ENCODE measurements at regions not wholly inside any gene's neighbourhood (a gene's known extent, or its start where the extent isn't known, plus 50 kb on each side); places are given as distances from the start of the nearest gene placed in this dataset.

DNA sequence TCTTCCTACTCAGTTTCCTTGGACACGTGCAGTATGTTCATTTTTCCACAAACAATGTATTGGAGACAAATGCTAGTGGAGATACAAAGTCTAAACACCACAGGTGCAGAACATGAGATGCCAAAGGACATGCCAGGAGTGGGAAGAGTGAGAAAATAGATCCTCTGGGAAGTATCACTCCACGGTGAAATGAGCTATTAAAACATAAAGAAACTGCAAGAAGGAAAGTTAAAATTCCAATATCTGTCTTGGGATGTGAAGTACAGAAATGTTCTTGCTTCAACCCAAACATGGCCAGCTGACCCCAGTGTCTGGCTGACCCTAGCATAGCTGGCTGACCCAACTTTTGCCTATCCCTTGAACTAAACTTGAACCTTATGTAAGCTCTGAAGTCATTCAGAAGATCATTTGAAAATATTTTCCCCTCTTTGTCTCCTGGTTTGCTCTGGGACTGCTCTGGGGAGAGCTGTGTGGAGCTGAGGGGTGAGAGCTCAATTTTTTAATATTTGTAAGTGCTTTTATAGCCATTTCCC, 59.5 kb downstream of the FZD1 start:
- DNase-seq = no peak

DNA sequence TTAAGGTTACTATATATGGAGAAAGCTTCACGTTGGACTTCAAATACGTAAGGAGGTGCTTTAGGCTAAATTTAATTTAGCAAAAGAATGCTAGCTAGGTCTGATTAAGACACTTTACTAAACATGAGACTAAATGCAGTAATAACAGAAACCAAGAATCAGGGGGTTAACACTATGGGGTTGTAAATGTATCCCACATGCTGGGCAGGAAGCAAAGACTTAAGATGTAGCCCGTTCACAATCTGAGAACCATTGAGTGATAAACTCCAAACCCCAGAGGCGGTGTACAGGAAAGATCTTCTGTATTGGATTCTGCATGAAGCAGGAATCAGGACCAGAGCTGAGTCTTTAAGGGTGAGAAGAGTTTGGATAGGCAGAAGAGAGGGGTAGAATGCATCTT, 60.4 kb downstream of the FZD1 start:
- no peak for DNase-seq

DNA sequence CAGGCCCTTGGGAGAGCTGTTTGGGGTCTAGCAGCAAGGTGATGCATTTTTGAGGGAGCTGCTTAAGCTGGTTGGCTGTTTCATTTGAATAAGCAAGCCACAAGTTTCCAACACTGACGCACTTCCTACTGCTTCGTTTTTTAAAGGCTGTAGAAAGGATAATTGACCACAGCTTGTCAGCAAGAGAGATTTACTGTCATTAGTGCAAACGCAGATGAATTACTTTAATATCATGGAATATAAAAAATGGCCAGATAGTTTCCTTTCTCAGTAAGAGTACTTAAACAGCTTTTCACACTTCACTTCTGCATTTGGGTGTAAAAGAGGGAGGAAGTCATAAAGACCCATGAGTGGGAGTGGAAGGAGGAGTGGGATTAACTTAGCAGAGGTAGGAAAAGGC, 61.5 kb downstream of the FZD1 start:
- DNase-seq = no peak

DNA sequence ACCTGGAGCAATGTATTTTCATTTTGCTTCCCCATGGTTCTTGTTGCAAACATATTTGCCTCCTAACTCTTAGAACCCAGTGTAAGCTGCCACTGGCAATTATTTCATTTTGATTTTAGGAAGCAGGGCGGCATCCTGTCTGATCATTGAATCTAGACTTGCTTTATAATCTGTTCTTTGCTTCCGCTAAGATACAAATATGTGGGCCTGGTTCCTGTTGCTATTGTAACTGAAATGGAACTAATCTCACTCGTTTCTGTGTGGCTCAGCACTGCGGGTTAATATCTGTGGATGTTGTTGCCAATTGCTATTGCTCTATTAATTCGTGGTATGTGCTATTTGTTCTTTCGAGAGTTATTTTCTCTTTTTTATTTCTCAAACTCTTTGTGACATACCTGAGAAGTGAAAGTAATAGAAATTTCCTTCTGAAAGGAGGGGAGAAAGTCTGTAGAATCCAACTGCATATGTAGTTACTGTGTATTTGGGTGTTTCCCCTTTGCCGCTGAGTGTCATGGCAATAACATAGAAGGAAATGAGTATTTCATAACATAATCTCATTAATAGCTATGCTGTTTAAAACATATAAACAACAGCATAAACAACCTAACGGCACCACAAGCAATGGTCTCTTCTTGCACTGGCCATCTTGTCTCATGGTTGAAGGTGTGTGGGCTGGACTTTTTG, 62.4 kb downstream of the FZD1 start:
- DNase-seq = no peak

DNA sequence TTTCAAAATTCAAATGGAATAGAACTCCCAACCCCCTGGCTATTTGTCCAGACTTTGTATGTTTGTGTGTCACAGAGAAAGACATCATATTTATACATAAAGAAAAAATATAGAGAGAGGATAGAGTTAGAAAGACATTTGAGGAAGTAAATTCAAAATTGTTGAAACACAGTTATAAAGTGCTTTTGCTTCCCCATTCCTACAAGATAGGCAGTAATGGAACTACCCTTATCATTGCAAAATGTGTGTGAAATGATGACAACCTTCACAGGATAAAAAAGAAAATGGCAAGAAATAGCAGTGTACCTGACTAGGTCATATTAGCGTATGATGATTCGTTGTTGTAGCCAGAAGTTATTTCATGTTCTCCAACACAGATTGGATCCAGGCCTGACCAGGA, 63.1 kb downstream of the FZD1 start:
- DNase-seq = no peak

DNA sequence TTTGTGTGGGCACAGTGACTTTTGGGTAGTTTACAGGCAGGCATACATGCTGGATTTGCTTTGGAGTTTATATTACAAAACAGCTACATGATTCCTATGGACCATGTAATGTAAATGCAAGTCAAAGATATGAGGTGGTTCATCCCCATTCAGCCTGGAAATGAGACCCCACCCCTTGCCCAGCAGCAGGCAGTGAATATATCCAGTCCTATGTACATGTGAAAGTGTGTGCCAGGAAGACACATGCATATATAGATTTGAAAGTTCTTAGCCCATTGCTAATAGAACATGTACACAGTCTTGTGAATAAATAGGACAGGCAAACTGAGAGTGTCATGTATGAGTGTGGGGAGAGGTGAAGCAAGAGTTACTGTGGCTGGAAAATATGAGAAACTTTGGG, 65.3 kb downstream of the FZD1 start:
- no peak for DNase-seq

DNA sequence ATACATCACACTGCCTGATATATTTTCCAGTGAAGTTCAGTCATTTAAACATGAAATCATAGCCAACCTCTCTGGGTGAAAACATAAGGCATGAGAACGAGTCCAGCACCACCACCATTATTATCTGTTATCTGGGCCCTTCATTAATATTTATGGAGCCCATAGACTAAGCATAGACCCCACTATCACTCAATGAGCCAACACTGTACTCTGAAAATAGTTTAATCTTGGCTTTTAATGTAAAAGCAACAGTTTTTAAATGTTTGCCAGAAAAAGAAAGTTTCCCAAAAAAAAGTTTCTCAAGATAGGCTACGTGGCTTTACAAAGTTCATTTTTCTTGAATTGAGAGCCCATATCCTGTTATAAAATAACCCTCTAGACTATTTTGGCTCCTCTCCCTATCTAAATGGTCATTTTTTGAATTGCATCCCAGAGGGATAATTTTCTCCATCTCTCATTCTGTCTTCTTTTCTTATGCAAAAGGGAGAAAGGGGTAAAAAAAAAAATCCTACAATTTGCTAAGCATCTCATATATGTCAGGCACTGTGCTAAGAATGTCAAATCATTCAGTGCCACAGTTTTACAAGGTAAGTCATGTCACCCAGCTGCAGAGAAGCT, 66.1 kb downstream of the FZD1 start:
- DNase-seq = no peak

DNA sequence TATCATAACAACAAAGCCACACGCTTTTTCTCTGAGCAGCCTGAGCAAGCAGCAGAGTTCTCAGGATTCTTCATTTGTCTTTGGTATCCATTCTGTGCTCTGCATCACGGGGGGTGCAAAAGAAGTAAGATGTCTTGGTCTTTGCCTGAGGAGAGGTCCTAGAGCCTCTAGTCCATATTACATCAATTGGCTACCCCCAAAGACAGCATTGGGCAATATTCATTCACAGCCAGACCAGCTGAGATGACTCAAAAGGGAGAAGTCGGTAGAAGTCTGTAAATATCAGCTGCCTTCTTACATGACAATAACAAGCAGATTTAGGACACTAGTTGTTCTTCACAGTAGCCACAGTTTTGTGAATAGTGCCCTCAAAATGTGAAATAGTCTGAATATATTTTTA, 66.6 kb downstream of the FZD1 start:
- no peak for DNase-seq

DNA sequence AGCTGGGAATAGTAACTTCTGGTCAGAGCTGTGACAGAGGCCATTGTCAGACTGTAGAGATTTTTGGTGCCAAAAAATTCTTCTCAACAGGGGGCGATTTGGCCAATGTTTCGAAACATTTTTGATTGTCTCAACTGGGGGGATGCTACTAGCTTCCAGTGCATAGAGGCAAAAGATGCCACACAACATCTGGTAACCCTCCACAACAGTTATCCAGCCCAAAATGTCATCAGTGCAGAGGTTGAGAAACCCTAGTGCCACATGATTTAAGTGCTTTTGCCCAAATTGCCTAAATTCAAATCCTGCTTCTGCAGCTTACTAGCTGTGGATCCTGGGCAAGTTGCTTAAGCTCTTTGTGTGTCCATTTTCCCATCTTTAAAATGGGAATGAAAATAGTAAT, 71.9 kb downstream of the FZD1 start:
- DNase-seq = no peak

DNA sequence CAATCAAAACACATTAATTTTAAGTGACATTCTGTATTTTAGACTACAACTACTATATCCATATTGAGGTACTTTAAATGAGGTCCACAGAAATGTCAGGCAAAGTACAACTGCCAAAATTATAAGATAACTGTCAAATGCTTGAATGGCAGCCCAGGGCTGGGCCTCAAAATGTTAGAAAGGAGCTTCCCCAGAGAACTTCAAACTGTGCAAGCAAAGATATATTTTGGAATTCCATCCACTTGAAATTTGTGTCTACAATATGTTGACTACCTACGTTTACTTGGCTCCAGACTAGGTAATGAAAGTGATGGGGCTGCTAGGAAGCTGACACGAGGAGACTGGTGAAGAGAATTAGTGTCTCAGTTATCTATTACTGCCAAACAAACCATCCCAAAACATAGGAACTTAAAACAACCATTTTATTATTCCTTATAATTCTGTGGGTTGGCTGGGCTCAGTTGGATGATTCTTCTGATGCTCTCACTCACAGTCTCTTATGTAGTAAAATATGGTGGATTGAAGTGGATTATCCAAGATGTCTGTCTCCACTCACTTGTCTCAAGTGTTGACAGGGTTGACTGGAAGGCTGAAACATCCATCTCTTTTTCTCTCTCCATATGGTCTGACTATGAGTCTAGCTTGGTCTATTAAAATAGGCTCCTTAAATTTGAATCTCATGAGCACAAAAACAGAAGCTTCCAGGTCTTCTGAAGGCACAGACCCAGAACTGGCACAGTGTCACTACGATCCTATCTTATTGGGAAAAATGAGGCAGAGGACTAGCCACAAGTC, 74.2 kb downstream of the FZD1 start:
- DNase-seq = no peak

DNA sequence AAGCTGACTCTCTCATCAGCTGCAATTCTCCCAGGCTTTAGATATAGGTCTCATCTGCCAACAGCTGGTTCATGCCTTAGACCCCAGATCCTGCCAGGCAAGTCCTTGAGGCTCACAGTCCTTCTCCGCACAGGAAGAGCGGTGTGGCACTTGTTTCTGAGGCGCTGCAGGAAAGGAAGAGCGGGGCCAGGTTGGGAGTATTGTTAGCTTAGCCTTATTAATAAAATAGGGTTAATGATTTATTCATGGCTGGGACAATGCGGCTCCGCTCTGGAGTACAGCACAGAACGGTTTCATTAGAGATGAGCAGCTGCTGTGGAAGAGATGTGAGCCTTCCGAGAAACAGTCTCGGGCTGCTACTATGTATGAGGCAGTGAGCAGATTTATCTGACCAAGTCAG, 78.1 kb downstream of the FZD1 start:
- DNase-seq = no peak

DNA sequence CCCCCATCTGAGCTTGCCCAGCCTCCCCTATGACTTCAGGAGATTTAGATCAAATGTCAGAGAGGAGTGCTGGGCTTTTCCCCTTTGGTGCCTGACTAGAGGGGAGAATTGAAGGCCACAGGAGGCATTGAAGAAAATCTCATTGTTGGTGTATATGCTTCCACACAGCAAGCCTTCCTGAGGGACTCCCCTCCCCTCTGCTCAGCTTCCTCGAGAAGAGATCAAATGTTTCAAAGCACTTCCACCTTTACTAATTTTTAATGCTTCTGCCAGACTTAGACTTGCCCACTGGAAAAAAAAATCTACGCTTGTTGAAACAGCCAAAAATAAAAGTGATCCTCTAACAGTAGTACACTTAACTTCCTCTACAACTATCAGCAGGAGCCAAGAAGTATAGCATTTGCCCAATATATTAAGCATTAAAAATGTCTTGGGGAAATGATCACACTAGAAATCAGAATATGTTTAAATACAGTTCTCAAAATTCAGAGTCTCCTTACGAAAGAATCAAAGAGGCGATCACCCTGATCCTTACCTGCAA, 79.3 kb downstream of the FZD1 start:
- no peak for DNase-seq

DNA sequence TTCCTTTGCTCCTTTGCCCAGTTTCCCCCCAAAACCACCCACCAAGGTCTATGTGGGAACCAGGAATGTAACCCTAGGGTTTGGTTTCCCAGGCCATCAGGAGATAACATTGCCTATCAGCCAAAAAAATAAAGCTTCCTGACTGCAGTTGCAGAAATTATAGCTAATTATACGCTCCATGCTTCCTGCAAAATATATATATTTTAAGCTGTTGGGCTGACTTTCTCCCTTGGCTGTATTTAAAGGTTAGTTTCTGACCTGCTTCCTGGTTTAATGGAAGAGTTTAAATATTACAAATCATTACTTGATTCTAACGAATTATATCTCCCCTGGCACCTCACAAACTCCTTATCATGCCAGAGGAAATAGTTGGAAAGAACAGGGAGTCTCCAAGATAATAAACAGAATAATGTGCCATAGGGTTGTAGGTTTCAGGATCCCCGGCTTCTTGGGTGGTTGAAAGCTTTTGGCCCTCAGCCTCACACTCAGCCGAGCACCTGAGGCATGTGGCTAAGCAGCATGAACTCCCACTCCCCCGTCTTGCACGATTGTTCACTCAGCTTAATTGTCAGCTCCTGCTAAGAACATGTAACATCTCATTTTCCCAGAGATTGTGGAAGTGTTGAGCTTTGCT, 79.9 kb downstream of the FZD1 start:
- no peak for DNase-seq

DNA sequence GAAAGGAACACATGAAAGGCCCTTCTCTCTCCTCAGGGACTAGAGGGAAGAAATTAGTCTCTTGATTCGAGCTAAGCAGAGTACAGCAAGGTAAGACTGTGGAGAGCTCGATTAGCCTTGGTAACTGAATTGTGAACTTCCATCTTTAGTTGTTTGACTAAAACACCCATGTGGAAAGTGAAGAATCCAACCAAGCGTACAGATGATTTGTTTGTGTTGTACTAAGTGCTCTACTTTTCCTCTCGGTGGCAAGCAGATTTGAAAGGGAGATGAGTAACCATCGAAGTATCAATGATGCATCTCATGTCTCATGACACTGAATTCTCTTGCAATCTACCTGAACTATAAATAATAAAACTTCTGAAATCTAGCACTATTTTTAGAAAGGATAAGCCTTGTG, 80.7 kb downstream of the FZD1 start:
- DNase-seq = no peak

DNA sequence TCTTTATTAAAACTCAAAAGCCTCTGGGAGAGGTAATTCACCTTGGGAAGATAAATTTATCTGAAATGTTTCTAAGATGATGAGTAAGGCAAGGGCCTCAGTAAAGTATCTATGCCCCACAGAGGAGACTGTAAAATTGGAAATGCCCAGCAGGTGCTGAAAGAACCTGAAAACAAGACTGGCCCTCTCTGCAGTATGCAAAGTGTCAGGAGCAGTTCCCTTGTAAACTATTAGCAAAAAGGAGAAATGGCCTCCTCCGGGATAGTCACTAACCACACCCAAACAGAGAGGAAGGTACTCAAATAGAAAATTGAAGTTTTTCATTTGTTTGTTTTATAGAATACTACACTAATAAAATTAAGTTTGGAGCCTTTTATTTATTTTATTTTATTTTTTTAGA, 81.2 kb downstream of the FZD1 start:
- no peak for DNase-seq

DNA sequence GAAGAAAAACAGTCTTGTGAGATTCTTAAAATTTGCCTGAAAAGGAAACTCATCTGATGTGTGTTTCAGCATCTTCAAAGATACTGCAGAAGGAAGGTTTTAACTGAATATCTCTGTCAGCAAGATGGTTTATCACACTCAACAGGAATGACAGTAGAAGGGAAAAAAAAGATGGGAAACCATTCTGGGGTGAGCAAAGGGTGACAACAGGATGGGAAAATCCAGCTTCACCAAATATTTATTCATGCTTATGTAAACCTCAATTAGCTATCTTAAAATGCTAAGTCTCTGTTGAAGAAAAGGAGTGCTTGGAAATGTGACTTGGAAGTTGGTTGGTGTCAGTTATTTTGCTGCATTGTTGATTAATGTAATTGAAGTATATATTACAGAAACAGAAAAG, 82.2 kb downstream of the FZD1 start:
- DNase-seq = no peak

DNA sequence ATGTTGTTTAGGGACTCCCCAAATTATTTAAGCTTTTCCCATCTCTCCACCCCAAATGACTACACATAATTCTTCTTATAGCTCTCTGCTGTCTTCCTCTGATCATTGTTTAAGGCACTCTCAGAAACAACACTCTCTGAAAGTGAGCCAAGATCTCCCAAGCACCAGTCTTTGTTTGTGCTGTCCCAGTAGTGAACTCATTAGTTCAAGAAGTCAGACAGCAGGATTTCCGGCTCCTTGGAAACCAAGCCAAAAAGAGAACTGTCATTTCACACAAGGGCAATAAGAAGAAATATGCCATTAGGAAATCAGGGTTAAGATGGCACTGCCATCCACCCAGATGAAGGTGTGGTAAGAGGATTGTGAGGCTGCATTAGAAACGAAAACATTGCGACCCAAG, 83.1 kb downstream of the FZD1 start:
- DNase-seq = no peak

DNA sequence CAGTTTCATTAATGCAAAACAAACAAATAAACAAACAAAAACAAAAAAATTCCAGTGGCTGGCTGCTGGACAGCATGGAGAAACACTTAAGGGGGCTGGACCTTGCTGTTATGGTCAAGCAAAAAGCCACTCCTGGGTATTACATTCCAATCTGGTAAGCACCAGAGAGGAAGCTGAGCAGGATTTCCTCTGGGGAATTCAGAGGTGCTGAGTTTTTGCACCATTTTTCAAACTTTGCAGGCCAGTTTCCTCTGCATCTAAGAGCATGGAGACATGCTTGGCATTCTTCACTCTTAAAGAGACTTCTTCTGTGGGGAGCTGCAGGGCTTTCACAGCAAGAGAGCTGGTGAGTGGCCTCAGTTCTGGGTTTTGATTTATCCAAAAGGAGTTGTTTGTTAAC, 84.5 kb downstream of the FZD1 start:
- no peak for DNase-seq

DNA sequence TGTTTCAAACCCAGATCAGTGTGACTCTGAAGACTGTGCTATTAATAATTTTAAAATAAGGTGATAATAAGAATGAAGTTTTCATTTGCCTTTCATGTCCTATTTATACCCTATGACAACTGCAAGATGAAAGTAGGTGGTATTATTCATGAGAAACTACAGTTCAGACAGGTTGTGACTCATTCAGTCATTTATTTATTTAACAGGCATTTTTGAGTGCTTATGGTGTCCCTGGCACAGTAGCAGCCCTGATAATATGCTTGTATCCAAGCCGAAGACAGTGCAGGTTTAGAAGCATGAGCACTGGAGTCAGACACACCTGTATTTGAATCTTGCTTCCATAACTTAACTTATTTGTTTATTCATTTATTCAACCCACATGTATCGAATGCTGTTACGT, 87.1 kb downstream of the FZD1 start:
- DNase-seq = no peak

DNA sequence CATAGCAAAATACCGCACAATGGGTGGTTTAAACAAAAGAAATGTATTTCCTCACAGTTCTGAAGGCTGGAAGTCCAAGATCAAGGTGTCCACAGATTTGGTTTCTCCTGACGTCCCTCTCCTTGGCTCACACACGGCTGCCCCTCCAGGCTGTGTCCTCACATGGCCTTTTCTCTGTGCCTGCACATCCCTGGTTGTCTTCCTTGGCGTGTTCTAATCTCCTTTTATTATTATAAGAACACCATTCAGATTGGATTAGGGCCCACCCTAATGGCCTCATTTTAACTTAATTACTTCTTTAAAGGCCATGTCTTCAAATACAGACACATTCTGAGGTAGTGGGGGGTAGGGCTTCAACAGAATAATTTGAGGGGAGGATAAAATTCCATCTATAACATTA, 87.9 kb downstream of the FZD1 start:
- DNase-seq = no peak

DNA sequence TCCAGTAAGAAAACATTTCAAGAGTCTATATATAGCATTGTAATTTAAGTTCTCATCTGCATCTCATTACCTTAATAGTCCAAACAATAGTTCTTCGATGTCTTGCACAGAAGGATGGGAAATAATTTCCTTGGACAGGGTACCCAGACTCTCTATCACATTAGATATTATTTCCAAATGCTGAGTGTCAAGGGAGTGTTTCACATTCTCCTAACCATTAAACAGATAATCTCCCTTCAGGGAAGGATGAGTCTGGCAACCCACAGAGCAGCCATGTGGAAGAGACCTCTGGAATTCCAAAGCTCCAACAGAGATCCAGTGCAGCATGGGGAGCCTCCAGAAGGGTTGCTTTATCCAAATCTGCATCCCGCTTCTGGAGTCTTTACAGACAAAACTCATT, 89.6 kb downstream of the FZD1 start:
- DNase-seq = no peak

DNA sequence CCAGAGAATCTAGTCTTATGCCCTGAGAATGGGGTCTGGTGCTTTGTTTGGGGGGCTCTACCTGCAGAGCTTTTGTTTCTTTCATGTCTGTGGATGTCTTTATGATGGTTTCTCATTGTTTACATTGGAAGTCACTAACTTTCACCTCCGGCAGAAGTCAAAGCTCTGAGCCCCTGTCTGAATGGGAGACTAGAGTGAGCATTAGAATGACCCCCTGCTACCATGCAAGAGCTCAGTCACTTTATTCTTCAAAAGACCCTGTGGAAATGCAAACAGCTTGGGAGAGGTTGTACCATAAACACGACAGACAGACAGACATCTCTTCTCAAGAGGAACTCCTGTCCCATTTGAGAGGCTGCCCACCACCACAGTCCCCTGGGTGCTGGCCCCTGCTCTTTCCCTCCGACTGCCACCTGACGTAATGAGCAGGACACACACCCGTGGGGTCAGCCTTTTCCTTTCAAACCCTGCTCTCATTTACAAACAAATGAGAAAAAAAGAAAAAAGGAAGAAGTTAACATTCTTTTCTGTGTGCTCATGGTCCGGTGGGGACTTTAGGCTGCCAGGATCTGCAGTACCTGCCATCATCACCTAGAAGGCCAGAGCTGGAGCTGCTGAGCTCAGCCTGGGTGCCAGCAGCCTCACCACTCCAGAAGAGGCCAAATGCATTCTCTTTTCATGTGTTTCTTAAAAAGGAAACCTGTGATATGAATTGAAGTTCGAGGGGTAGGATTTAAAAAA, 91.6 kb downstream of the FZD1 start:
- DNase-seq = no peak

DNA sequence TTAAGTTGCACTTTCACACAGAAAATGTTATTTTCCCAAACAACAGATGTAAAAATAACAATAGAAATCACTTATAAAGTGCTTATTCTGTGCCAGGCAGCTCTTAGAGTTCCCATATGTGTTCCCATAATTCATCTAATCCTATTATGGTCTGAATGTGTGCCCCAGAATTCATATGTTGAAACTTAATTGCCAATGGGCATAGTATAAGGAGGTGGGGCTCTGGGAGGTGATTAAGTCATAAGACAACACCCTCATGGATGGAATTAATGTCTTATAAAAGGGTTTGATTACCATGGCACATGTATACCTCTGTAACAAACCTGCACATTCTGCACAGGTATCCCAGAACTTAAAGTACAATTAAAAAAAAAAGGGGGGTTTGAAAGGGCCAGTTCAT, 92.7 kb downstream of the FZD1 start:
- DNase-seq = no peak
